ENCODE measurements at regions not wholly inside any gene's neighbourhood (a gene's known extent, or its start where the extent isn't known, plus 50 kb on each side); places are given as distances from the start of the nearest gene placed in this dataset.
A peak's percentile ranks its signal among the peaks of the same experiment; 100 is the strongest.

DNA sequence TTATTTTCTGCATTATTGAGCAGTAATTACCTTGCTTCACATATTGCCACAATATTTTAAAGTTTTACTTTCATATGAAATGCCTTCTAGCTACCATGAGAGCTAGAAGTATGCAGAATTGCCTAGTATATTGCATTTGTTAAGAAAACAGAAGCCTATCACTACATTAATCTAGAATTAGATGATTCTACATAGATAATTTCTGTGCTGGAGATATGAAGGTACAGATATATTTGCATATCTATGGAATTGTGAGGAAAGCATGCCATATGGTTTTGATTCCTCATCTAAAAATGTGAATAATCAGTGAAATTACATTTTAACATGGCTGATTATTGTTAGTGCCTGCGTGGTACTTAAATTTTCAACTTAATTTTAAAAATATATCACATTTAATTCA is 1418.3 kb downstream of the NCAM2 start:
- DNase-seq, result no peak

DNA sequence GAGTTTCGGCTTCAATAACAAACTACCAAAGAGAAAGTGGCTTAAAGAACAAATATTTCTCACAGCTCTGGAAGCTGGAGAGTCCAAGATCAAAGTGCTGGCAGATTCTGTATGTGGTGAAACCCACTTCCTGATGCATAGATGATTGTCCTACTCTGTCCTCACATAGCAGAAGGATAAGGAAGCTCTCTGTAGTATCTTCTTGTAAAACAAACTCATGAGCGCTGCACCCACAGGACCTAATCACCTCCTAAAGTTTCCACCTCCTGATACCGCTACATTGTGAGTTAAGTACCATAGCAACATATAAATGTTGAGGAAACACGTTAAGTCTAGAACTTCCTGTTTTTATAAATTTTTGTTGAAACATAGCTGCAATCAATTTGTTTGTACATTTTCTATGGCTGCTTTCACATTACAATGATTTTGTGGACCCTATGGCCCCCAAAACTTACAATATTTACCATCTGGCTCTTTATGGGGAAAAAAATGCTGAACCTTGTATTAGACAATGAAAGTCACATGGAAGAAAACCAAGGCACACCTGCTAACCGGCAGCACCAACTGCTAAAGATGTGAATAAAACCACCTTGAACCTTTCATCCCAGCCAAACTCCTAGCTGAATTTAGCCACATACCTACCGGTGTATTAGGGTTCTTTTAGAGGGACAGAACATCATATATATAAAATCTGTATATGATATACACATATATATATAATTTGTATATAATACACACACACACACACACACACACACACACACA is 1423.4 kb downstream of the NCAM2 start:
- no peak for DNase-seq

DNA sequence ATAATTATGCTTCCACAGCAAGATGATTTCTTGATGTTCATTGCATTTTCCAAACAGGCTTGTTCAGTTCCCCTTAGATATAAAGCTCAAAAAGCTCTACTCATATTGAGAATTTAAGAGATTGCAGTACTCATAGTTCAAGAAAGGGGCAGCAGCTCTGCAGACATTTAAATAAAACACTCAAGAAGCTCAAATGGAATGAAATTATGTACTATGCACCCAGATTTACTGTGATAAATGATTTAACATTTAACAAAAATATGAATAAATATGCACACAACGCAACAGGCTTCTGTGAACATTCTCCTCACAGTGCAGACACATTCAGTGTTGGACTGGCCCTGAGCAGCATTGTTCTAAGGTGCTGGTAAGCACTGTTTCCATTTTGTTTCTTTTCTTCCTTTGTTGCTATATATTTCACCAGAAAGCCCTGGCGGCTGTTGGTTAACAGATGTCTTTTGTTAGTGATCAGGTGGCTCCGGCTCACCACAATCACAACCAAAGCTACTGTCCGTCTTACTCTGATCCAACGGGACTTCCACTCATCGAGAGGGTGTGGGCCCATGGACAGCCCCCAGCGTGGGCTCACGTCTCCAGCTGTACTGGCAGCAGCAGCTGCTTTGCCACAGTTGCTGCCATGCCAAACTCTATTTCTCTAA is 1440.3 kb downstream of the NCAM2 start:
- DNase-seq, result no peak

DNA sequence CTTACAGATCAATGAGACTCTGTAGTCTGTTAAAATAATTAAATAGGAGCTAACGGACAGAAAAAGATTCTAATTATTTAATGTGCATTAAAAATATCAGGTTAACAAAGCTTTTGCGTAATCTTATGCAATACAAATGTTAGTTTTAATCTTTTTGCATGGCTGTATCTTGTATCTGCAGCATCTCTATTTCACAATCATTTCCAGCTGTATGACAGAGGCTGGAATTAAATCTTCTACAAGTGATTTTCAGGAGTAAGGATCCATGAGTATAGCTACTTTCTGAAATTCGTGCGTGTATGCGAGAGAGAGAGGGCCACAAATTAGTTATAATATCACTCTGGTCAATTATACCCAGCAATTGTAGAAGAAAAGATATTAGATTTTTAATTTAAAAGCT is 1446.8 kb downstream of the NCAM2 start:
- DNase-seq, result no peak

DNA sequence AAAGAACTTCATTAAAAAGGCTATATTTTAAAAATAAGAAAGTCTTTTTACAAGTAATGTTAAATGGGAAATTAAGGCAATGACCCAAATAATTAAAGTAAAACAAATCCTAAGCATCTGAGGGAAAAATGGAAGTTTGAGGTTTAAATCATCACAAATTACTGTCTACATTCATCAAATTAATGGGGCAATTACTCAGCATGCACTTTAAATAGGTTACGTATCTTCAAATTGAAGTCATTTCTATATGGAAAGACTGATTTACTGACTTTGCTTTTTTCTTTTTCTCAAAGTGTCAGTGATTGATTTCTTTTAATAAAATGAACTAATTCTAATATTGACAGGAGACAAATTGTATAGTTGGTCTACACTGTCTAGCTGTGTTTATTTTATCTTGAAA is 1452.3 kb downstream of the NCAM2 start:
- no peak for DNase-seq

DNA sequence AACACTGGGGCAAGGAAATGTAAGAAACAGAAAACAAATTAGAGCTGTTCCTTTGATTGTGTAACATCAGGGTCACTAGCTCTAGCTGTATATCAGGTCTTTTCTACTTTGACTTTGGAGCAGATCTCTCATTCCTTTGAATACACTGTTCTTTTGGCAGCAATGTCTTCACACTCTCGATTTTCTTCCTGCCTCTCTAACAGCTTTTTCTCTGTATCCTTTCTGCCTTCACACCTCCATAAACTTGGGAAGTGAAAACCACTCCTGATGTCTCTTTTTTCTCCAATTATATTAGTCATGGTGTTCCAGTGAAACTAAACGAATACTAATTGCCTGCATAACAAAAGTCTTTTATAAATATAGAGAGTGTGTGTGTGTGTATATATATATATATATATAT is 1458.0 kb downstream of the NCAM2 start:
- DNase-seq, result no peak

DNA sequence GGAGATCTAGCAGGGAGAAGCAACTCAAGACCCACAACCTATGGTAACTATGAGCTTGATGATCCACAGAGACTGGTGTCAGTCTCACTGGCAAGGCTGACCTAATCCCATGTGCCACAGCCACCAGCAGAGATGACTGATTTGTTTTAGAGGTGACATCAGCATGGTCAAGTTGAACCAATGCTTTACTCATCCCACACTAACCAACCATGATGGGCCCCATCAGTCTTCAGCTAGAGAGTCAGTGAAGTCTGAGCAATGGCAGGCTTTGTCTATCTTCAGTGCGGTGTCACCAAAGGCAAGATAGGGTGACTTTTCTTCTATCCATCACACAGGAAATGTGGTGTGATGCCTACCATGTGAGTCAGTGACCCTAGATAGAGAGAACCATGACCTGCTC is 1470.7 kb downstream of the NCAM2 start:
- DNase-seq, result no peak

DNA sequence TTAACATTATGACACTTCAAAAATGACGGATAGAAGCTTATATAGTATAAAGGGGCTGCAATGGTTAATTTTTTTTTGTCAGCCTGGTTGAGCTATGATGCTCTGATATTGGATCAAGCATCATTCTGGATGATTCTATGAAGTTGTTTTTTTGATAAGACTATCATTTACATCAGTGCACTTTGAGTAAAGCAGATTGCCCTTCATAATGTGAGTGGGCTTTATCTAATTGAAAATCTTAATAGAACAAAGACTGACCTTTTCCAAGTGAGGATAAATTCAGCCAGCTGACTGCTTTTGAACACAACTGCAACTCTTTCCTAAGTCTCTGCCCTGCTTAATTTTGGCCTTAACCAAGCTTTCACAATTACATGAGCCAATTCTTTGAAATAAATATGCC is 1476.2 kb downstream of the NCAM2 start:
- DNase-seq, result no peak

DNA sequence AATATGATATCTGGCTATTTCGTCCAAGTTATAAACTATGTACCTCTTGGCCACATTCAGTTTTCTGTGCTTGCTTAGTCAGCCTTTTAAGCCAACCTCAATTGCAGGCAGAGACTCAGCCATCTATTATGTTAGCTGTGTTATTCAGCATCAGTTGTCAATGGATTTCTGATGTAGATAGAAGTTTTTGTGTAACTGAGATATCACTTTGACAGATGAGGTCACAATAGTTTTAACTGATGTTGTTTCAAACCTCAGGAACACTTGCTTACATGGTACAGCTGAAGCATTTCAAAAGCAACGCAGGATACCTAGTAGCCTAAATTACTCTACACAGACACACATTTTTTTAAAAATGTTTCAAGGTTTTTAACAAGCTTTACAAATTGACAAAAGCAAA is 1478.0 kb downstream of the NCAM2 start:
- no peak for DNase-seq

DNA sequence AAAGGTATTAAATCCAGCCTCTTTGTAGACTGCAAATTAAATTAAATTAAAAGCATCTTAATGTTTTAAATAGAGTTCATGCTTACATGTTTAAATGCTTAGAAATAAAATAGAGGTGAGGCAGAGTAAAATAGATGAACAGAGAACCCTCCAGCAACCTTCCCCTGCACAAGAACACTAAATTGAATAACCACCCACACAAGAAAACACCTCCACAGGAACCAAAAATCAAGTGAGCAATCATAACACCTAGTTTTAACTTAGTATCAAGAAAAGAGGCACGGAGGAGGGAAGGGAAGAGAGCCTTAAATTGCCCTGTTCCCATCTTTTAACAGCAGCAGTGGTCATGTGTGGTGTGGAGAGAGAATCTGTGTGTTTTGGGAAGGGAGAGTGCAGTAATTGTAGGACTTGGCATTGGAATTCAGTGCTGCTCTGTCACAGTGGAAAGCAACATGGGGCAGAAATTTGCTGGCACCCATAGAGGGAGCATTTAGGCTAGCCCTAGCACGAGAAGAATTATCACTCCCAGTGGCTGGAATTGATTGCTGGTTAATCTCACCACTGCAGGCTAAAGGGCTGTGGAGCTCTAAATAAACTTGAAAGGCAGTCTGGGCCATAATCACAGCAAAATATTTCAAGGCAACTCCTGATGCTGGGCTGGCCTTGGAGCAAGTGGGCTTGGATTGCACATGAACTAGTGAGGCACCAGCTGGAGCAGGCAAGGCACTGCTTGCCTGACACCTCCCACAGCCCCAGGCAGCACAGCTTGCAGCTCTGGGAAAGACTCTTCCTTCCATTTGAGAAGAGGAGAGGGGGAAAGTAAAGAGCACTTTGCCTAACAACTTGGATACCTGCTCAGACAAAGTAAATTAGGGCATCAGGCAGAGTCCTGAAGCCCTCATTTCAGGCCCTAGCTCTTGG is 1478.8 kb downstream of the NCAM2 start:
- DNase-seq, result no peak

DNA sequence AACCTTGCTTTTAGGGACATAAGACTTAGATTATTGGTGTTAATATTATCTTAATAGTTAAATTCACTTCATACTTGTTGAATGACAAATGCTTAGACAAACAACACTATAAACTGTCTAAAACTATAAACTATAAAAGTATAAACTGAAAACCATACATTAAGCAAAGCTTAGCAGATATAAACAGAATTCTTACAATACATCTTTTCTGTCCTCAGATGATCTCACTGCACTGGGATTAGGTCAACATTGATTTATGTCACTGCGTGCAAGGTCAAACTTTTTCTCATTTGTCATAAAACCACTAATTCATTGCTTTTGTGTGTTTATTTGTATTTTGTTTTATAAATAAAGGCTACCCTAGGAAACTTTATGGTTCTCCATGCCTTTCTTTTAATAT is 1491.8 kb downstream of the NCAM2 start:
- no peak for DNase-seq

DNA sequence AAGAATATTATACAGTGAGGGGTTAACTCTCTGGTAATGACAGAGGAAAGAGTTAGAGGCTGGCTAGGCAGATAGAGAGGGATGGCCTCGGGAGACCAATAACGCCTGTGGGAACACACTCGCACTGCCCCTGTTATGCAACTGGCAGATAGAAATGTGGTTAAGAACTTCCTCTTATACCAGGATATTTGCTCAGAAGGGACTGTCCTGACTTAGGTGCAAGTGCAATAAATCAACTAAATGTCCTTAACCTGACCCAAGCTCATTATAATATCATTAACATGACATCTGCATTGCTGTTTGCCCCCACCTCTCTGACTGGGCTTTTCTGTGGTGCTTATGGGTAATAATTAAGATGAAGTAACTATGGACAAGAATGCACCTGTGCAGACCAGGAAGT is 1518.0 kb downstream of the NCAM2 start:
- DNase-seq, result no peak

DNA sequence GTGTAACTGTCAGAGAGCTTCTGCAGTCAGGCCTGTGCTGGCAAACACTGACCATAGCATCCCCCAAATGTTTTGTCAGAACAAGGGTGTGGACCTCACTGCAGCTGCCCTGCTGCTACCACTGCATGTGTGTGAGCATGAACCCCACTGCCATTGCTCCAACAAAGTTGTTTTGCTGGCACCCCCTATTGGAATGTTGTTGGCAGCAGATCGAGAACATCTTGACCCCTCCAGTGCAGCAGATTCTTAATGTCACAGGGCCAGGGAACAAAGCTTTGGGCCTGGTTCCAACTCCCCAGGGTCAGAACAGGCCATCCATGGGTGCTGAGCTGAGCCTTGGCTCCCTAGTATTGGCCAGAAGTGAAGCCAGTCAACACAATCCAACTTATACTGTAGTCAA is 1537.4 kb downstream of the NCAM2 start:
- no peak for DNase-seq

DNA sequence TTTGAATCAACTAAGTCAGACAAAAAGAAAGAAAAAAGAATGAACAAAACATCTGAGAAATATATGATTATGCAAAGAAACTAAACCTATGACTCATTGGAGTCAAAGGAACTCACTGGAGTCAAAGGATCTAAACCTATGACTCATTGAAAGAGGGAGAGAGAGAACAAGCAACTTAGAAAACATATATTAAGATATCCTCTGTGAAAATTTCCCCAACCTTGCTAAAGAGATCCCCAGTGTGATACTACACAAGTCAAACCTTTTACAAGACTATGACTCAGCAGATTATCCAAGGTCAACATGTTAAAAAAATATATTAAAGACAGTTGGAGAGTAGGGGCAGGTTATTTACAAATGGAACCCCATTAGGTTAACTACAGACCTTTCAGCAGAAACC is 1538.3 kb downstream of the NCAM2 start:
- DNase-seq, result no peak

DNA sequence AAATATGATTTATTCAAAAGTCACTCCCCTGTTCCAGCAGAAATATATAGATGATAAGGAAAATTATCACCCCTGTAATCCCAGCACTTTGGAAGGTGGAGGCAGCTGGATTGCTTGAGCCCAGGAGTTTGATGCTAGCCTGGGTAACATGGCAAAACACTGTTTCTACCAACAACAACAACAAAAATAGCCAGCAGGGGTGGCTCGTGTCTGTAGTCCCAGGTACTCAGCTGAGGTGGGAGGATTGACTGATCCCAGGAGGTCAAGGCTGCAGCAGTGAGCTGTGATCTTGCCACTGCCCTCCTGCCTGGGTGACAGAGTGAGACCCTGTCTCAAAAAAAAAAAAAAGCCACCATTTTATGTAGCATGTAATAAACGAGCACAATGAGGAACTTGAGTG is 1546.5 kb downstream of the NCAM2 start:
- DNase-seq, result no peak

DNA sequence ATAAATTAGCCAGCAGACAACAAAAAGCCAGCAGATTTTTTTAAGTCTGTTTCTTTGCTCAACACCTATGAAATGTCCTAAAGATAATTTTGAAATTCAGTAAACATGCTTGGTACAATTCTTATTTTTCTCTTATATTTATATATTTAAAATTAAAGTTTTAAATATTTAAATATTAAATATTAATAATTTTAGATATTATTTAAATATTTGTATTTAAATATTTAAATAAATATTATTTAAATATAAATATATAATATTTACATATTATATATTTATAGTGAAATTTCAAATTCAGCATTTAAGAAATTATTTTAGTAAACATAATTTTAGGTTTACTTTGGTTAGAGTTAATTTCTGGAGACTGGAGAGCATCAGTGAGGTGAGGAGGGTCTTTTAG is 1554.2 kb downstream of the NCAM2 start:
- no peak for DNase-seq

DNA sequence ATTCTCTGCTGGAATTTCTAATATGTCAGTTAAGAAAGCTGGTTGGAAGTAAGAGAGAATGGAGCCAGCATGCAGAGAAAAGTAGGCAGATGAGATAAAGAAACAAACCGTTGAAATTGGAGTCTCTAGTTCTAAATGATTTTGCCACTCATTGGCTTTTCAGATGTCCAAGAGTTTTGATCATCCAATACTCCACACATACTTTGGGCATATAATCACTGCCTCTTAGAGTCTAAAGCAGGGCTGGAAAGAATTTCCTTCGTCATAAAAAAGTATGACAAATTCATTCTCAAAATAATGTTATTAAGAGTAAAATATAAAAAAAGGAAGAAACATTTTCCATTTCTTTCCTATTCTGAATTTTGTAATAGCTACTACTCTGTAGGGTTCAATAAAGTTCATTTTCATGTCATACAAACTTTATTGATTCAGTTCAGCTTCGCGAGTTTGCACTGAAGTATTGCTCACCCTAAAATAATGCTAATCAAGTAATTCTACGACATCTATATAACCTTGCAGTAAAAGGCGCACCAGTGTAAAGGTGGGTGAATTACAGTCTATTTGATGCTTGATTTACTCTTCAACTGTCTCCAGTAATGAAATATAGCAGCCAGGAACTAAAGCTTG is 1556.6 kb downstream of the NCAM2 start:
- no peak for DNase-seq

DNA sequence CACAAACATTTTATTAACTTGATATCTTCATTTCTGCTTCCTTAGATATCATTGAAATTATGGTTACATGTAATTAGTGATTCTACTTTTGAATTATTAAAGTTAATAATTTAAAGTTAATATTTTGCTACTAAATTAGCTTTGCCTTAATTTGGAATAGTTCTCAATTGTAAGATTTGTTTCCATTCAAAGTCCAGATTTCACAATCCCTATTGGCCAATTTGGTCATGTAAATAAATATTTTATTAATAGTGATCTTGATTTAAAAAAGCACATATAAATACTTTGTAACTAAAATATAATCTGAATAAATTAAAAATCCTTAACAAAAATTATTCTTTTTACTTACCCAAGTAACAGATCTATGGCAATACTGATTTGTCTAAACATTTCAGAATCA is 1558.6 kb downstream of the NCAM2 start:
- DNase-seq, result no peak

DNA sequence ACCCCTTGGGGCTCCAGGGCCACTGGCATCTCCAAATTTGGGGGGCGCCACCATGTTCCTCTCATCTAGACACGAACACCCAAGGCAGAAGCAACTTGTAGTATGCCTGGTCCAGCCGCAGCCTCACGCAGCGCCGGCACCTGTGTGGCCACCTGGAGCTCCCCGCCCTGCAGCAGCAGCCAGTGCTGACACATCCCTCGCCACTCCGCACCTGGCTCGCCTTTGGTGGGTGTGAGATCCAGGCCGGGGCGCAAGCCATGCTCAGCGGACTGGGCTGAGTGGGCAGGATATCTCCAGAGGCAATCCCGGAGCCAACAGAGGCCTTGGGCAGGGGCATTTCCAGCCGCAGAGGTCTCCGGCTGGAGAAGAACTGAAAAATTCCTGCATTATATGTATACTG is 1563.7 kb downstream of the NCAM2 start:
- DNase-seq, result no peak

DNA sequence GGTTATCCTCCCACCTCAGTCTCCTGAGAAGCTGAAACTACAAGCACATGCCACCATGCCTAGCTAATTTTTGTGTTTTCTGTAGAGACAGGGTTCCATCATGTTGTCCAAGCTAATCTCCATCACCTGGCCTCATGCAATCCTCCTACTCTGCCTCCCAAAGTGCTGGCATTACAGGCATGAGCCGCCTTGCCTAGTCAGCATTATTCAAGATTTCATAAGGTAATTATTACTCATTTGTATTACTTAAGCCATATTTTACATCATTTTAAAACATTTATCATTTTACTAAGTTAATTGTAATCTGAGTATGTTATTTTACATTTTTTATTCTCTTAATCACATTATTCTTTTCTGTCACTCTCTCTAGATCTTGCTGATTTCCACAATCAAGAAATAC is 1575.6 kb downstream of the NCAM2 start:
- no peak for DNase-seq

DNA sequence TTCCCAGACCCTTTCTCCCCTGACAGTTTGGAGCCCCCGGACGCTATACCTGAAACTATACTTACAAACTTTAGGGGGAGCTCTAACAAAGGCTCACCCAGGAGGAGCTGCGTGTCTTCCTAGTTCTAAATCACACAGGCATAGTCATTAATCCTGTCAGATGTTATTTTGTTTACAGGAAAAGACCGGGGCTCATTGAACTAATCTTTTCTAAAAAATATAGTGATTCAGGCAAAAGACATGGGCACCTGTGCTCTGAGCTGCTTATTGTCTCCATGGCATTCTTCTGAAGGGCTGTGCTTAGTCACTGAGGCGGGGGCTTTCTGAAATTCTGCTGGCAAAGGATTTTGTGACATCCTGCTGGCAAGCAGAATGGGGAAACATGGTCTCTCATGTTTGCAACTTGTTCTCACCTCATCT is 1577.0 kb downstream of the NCAM2 start:
- peak; percentile 27 for DNase-seq

DNA sequence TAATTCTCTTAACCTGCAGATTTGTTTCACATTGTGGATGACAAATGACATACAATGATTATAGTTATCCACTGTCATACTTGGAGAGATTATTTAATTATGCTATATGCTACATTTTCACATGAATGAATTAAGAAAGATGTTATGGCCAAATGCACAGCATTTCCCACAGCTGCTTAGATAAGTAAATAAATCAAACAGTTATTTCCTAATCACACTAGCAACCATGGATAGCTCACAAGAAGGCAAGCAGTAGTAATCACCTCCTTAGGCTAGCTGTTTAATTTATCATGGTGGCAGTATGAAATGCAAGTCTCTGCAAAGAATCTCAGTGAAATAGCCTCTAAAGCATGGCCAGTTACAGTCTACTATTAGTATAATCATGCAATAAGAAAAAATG is 1581.5 kb downstream of the NCAM2 start:
- DNase-seq, result no peak

DNA sequence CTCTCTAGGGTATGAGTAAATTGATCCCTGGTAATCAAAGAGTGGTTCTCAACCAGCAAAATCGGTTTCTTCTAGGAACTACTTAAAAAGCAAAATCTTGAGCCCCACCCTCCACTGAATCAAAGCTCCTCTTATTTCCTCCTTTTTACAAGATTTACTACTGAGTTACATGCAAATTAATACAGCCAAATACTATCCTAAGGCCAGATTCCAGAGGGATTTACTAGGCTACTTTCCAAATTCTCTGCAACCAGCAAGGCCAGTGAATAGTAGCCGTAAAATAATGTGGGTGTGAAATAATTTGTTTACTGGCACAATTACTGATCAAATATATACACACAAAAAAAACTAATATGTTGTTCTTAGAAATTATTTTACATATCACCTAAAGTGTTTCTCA is 1583.8 kb downstream of the NCAM2 start:
- DNase-seq, result no peak
